Ishikawa (cell line): ENCODE measurements at regions not wholly inside any gene's neighbourhood (a gene's known extent, or its start where the extent isn't known, plus 50 kb on each side); places are given as distances from the start of the nearest gene placed in this dataset.

Experiments used
- CREB1 ChIP-seq: IDR thresholded peaks from 2 replicates; pipeline ENCODE4 v1.6.1; 2012; ENCODE audit warnings: low read depth
- EP300 ChIP-seq: IDR thresholded peaks from 2 replicates; pipeline ENCODE4 v1.6.1; 2012; ENCODE audit warnings: borderline replicate concordance
- TEAD4 ChIP-seq: IDR thresholded peaks from 2 replicates; pipeline ENCODE4 v1.6.1; 2012

- TF ChIP-seq TEAD4: no peak
- no peak for TF ChIP-seq EP300
- TF ChIP-seq CREB1: no peak
Observed at GRCh38 chr10:55048830-55049498, 247.9 kb upstream of the PCDH15 start.
